Naive thymus-derived CD4-positive, alpha-beta T cell (primary cell): ENCODE measurements at regions not wholly inside any gene's neighbourhood (a gene's known extent, or its start where the extent isn't known, plus 50 kb on each side); places are given as distances from the start of the nearest gene placed in this dataset.

Source experiments
- ATAC-seq: fragments of 150-1000 bp; cut with Tn5 transposase; 2 replicates; pipeline ENCODE4 v1.10.0; 2021; ENCODE audit warnings: mild to moderate bottlenecking, moderate library complexity
- CTCF ChIA-PET: fragments of 350-600 bp; sonication (Branson Sonifier 250); formaldehyde crosslinking; loops from one replicate; lab custom pipeline; 2021; ENCODE audit warnings: antibody characterized with exemption; lab: Charles Lee
- POLR2A ChIA-PET: fragments of 350-600 bp; sonication (Branson Sonifier 250); formaldehyde crosslinking; loops from one replicate; lab custom pipeline; 2021; ENCODE audit warnings: antibody characterized with exemption, inconsistent platforms; lab: Charles Lee
- DNase-seq, 9 donors: peaks; one replicate each; pipeline versions ENCODE4 v3.0.0 to v3.0.0-alpha.2; 2020 to 2022; ENCODE audit warnings: mixed read lengths in 1 of 9
- H3K27ac ChIP-seq: one replicate; pipeline ENCODE4 v1.7.0; 2013; ENCODE audit warnings: mild to moderate bottlenecking, low read depth, low read length, moderate library complexity
- H3K27me3 ChIP-seq, 2 donors: one replicate each; pipeline ENCODE4 v1.7.0; 2013; ENCODE audit warnings: low read length in 2 of 2, mild to moderate bottlenecking in 2 of 2, moderate library complexity in 2 of 2; ENCODE audit not compliant: control insufficient read depth in 2 of 2, insufficient read depth in 2 of 2
- H3K36me3 ChIP-seq, 3 experiments: 1 replicate in 2 of 3; 2 replicates in 1 of 3; pipeline ENCODE4 v1.7.0; 2013; ENCODE audit warnings: low read length in 3 of 3, mild to moderate bottlenecking in 3 of 3, moderate library complexity in 1 of 3; ENCODE audit not compliant: insufficient read depth in 3 of 3, control insufficient read depth in 2 of 3
- H3K4me1 ChIP-seq, 2 donors: one replicate each; pipeline ENCODE4 v1.7.0; 2013; ENCODE audit warnings: low read length in 2 of 2, mild to moderate bottlenecking in 2 of 2, moderate library complexity in 1 of 2; ENCODE audit not compliant: control insufficient read depth in 2 of 2, insufficient read depth in 2 of 2
- H3K4me3 ChIP-seq: 2 replicates; pipeline ENCODE4 v1.7.0; 2013; ENCODE audit warnings: mild to moderate bottlenecking, low read length
- H3K9me3 ChIP-seq, 3 experiments: 1 replicate in 2 of 3; 2 replicates in 1 of 3; pipeline ENCODE4 v1.7.0; 2013; ENCODE audit warnings: low read length in 3 of 3; ENCODE audit not compliant: control insufficient read depth in 2 of 3
- H3K27ac Mint-ChIP-seq, 9 donors: one replicate each; pipeline ENCODE4 v1.8.0; 2020 to 2022; ENCODE audit warnings: mixed read lengths in 9 of 9, mild to moderate bottlenecking in 8 of 9, moderate library complexity in 5 of 9, inconsistent platforms in 2 of 9
- H3K27me3 Mint-ChIP-seq, 5 donors: one replicate each; pipeline ENCODE4 v1.8.0; 2021 to 2022; ENCODE audit warnings: mixed read lengths in 5 of 5, mild to moderate bottlenecking in 1 of 5
- H3K36me3 Mint-ChIP-seq, 5 donors: one replicate each; pipeline ENCODE4 v1.8.0; 2020 to 2022; ENCODE audit warnings: mixed read lengths in 5 of 5, mild to moderate bottlenecking in 3 of 5, inconsistent platforms in 1 of 5
- H3K4me1 Mint-ChIP-seq, 7 donors: one replicate each; pipeline ENCODE4 v1.8.0; 2020 to 2022; ENCODE audit warnings: mixed read lengths in 7 of 7, mild to moderate bottlenecking in 3 of 7, inconsistent platforms in 1 of 7
- H3K4me3 Mint-ChIP-seq, 10 donors: one replicate each; pipeline ENCODE4 v1.8.0; 2020 to 2022; ENCODE audit warnings: mild to moderate bottlenecking in 10 of 10, mixed read lengths in 10 of 10, moderate library complexity in 6 of 10, inconsistent platforms in 2 of 10
- H3K9me3 Mint-ChIP-seq, 11 donors: one replicate each; pipeline ENCODE4 v1.8.0; 2020 to 2022; ENCODE audit warnings: mixed read lengths in 11 of 11, mild to moderate bottlenecking in 4 of 11, inconsistent platforms in 1 of 11, moderate library complexity in 1 of 11
- intact Hi-C, 2 donors: fragments of 100-400 bp; cut with micrococcal nuclease; formaldehyde crosslinking; loops; one replicate each; pipeline ENCODE4 v1.15.1; 2023

- ATAC-seq (no peak), DNase-seq (no peak)
- no peak overlapping the region for H3K4me3 Mint-ChIP-seq
- intact Hi-C loops = no loop called here
- ChIA-PET CTCF (no interaction called here), POLR2A (no interaction called here)
- Histone ChIP-seq H3K27ac (no peak overlapping the region), H3K27me3 (no peaks in the 10 kb centered on the region), H3K9me3 (no peaks in the 10 kb centered on the region), H3K36me3 (no peaks in the 10 kb centered on the region), H3K4me3 (no peak overlapping the region), H3K4me1 (no peaks in the 10 kb centered on the region)
- H3K36me3 Mint-ChIP-seq = no peaks in the 10 kb centered on the region
- no peaks in the 10 kb centered on the region for H3K9me3 Mint-ChIP-seq
- no peak overlapping the region for H3K27ac Mint-ChIP-seq
- peaks cover 7 to 46% (median 19%) of the 10 kb centered on the region in 5 donors for H3K27me3 Mint-ChIP-seq
- no peaks in the 10 kb centered on the region for H3K4me1 Mint-ChIP-seq
Measured at GRCh38 chr1:4164965-4165364, 264.9 kb upstream of the C1orf174 start.

- Mint-ChIP-seq H3K4me3 (no peak overlapping the region), H3K9me3 (no peaks in the 10 kb centered on the region), H3K27ac (no peak overlapping the region), H3K27me3 (peaks cover 7 to 49% (median 19%) of the 10 kb centered on the region in 5 donors), H3K4me1 (no peaks in the 10 kb centered on the region), H3K36me3 (no peaks in the 10 kb centered on the region)
- ChIA-PET POLR2A (no interaction called here), CTCF (no interaction called here)
- intact Hi-C loops = no loop called here
- no peak overlapping the region for H3K27ac ChIP-seq
- H3K27me3 ChIP-seq = no peaks in the 10 kb centered on the region
- no peaks in the 10 kb centered on the region for H3K4me1 ChIP-seq
- no peak overlapping the region for H3K4me3 ChIP-seq
- H3K9me3 ChIP-seq = no peaks in the 10 kb centered on the region
- H3K36me3 ChIP-seq = no peaks in the 10 kb centered on the region
- no peak for DNase-seq
- no peak for ATAC-seq
Measured at GRCh38 chr1:4165686-4166300, 265.7 kb upstream of the C1orf174 start.

GRCh38 chr1:4166713-4167112 lies 266.6 kb upstream of the C1orf174 start:
- H3K27me3 Mint-ChIP-seq = peaks cover 7 to 54% (median 19%) of the 10 kb centered on the region in 5 donors
- Histone ChIP-seq H3K4me1 (no peaks in the 10 kb centered on the region), H3K27ac (no peak overlapping the region), H3K36me3 (no peaks in the 10 kb centered on the region), H3K27me3 (no peaks in the 10 kb centered on the region), H3K9me3 (no peaks in the 10 kb centered on the region), H3K4me3 (no peak overlapping the region)
- no peaks in the 10 kb centered on the region for H3K36me3 Mint-ChIP-seq
- no peaks in the 10 kb centered on the region for H3K9me3 Mint-ChIP-seq
- H3K27ac Mint-ChIP-seq = no peak overlapping the region
- DNase-seq = no peak
- POLR2A ChIA-PET = no interaction called here
- intact Hi-C loops = no loop called here
- CTCF ChIA-PET = no interaction called here
- no peak overlapping the region for H3K4me3 Mint-ChIP-seq
- H3K4me1 Mint-ChIP-seq = no peaks in the 10 kb centered on the region
- no peak for ATAC-seq

GRCh38 chr1:4169991-4170390 lies 269.9 kb upstream of the C1orf174 start:
- ATAC-seq (no peak), DNase-seq (no peak)
- Histone ChIP-seq H3K4me1 (no peaks in the 10 kb centered on the region), H3K9me3 (no peaks in the 10 kb centered on the region), H3K27ac (no peak overlapping the region), H3K36me3 (no peaks in the 10 kb centered on the region), H3K4me3 (no peak overlapping the region), H3K27me3 (no peaks in the 10 kb centered on the region)
- Mint-ChIP-seq H3K27ac (no peak overlapping the region), H3K4me1 (no peaks in the 10 kb centered on the region), H3K9me3 (peaks cover 0 to 4% (median 0%) of the 10 kb centered on the region in 11 donors), H3K4me3 (no peak overlapping the region), H3K27me3 (peaks cover 8 to 66% (median 23%) of the 10 kb centered on the region in 5 donors), H3K36me3 (no peaks in the 10 kb centered on the region)
- ChIA-PET CTCF (no interaction called here), POLR2A (no interaction called here)
- intact Hi-C loops = no loop called here

GRCh38 chr1:4170548-4171340 lies 270.7 kb upstream of the C1orf174 start:
- Mint-ChIP-seq H3K36me3 (no peaks in the 10 kb centered on the region), H3K27me3 (peaks cover 6 to 59% (median 19%) of the 10 kb centered on the region in 5 donors), H3K9me3 (peaks cover 0 to 4% (median 0%) of the 10 kb centered on the region in 11 donors), H3K4me1 (no peaks in the 10 kb centered on the region), H3K4me3 (no peak overlapping the region), H3K27ac (no peak overlapping the region)
- ChIA-PET POLR2A (no interaction called here), CTCF (no interaction called here)
- Histone ChIP-seq H3K4me3 (no peak overlapping the region), H3K36me3 (no peaks in the 10 kb centered on the region), H3K4me1 (no peaks in the 10 kb centered on the region), H3K27ac (no peak overlapping the region), H3K27me3 (no peaks in the 10 kb centered on the region), H3K9me3 (no peaks in the 10 kb centered on the region)
- intact Hi-C loops = no loop called here
- DNase-seq = no peak
- no peak for ATAC-seq

- ChIA-PET CTCF (no interaction called here), POLR2A (no interaction called here)
- Histone ChIP-seq H3K36me3 (no peaks in the 10 kb centered on the region), H3K27me3 (no peaks in the 10 kb centered on the region), H3K9me3 (no peaks in the 10 kb centered on the region), H3K27ac (no peak overlapping the region), H3K4me3 (no peak overlapping the region), H3K4me1 (no peaks in the 10 kb centered on the region)
- Mint-ChIP-seq H3K27me3 (peaks cover 4 to 50% (median 12%) of the 10 kb centered on the region in 5 donors), H3K4me3 (no peak overlapping the region), H3K36me3 (no peaks in the 10 kb centered on the region), H3K27ac (no peak overlapping the region), H3K4me1 (no peaks in the 10 kb centered on the region), H3K9me3 (peaks cover 0 to 4% (median 0%) of the 10 kb centered on the region in 11 donors)
- intact Hi-C loops = no loop called here
- ATAC-seq (no peak), DNase-seq (no peak)
Measured at GRCh38 chr1:4171480-4172450, 271.7 kb upstream of the C1orf174 start.
